ENCODE measurements at regions not wholly inside any gene's neighbourhood (a gene's known extent, or its start where the extent isn't known, plus 50 kb on each side); places are given as distances from the start of the nearest gene placed in this dataset.

DNA sequence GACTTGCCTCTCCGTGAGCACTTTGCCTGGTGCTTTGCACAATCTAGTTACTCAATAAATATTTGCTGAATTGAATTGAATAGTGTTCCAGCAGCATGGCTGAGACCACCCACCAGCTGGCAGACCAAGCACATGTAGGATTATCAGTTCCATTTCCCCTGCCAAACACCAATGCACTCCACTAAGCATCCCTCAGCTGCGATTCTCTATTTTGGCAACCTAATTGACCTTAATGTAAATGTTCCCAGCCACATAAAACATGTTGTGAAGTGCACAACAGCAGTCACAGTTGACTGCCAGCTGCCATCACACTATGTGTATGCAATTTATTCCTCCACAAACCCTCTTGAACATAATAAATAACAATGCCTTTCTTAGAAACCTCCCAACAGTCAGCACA is 1879.4 kb upstream of the PIK3C3 start:
- DNase-seq = no peak

- DNase-seq = no peak
Observed at GRCh38 chr18:40072761-40073160, 1882.3 kb upstream of the PIK3C3 start.

DNA sequence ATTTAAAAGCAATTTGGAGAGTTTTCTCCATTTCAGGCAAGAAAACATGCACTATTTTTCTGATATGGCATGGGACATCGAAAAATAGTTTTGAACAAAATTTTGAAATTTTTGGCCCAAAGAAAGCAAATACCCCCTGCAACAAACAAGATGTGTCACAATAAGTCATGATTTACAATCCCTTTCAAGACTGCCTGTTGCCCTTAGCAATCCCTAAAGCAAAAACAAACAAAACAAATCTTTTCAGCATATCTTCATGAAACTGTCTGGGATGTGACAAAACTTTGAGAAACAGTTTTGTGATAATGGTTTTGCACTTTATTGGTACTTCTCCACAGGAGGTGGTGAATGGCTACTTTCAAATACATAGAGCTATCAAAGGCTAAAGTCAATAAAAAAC is 1888.7 kb upstream of the PIK3C3 start:
- no peak for DNase-seq

- no peak for DNase-seq
Observed at GRCh38 chr18:40063488-40063887, 1891.5 kb upstream of the PIK3C3 start.

DNA sequence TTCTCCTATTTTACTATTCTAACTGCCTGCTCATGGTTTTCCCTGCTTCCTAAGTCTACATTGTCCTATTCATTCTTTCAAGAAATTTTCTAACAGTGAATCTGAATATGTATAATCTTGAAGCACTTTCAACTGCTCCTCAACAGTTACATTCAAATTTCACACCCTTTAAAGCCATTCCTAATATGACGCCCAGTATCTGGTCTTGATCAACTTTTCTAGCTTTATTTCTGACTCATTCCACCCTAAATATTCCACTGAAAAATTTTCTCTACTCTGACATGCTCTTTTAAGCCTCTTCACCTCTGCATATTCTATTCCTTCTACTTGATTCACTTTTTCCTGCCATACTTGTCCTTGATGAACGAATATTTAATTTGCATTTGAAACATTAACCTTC is 1893.9 kb upstream of the PIK3C3 start:
- DNase-seq = no peak

- no peak for DNase-seq
Observed at GRCh38 chr18:40060562-40060961, 1894.5 kb upstream of the PIK3C3 start.

DNA sequence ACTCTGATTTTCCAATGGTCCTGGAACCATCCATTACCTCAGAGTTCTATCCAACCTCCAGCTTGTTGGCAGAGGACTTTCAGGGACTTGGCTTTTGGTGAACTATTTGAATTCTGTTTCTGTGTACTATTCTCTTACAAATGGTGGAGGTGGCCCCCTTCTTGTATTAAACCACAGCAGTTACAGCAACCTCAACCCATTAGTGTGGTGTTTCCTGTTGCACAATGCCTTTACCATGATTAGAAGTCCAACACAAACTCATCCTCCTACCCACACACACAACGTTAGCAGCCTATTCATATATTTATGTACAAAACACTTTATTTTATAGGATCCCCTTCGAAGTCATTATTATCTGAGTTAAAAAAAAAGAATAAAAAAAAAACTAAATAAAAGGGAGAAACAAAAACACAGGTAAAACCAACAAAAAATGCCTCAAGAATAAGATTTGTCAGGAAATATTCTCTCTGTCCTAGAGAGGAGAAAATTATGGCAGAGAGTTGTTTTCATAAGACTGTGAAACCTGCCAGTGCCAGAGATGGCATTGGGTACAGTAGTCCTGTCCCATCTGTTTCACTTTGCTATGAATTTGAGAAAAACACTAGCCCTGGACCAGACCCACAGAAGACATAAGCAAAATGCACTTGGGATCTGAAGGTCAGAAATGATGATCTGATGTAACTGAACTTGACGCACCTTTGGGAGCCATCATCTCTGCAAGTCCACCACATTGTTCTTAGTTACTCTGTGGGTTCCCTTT is 1896.0 kb upstream of the PIK3C3 start:
- DNase-seq = no peak

- peak in 1 of 2 experiments; percentile 21 for DNase-seq
Observed at GRCh38 chr18:40056079-40056692, 1898.8 kb upstream of the PIK3C3 start.

DNA sequence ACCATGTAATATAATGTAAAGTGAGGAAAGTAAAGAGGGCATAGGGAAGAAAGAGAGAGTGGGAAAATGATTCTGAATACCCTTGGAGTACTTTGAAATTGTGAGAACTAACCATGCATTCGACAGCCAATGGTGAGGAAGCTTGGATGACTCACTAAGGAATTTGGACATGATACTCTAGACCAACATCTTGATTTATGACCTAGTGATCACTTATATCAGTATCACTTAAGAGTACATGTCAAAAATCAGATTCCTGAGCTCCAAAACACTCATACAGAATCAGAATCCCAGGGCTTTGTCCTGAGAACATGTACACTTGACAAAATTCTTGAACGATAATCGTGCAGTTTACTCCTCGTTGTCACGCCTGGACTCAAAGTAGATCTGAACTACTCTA is 1899.8 kb upstream of the PIK3C3 start:
- no peak for DNase-seq

GRCh38 chr18:40049716-40050115 is 1905.3 kb upstream of the PIK3C3 start:
- no peak for DNase-seq

DNA sequence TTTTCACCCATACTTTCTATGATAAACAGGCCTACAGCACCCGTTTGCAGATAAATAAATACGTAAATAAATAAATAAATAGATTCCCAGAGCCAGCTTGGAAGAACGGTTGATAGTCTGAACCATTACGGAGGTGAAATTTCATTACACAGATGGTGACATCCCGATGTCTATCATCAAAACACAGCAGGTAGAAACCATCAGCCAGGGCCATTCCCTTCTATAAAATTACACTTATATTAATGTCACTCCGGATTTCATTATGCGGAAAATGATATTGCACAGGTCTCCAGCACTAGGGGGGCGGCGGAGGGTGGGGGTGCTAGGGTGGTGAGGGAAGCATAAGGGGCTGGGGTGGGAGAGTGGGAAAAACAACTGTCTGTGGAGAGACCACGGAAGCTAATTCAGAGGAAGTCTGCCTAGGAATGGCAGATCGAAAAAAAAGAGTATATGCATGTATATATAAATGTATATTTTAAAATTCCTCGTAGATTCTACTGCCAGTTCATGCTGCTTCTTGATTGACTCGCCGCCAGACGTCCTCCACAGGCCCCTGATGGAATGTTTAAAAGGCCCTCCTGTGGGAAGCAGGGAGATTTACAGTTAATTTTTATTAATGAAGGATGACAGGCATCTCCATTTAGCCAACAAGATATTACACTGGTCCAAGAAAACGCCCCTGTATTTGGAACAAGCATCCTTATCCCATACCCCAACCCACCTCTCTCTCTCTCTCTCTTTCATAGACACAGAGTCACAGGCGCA is 1906.0 kb upstream of the PIK3C3 start:
- peak in 1 of 2 experiments; percentile 50 for DNase-seq

- DNase-seq = no peak
Observed at GRCh38 chr18:40048253-40048652, 1906.8 kb upstream of the PIK3C3 start.

- peak; percentile 10 to 74 for DNase-seq
Observed at GRCh38 chr18:40046596-40046995, 1908.4 kb upstream of the PIK3C3 start.

DNA sequence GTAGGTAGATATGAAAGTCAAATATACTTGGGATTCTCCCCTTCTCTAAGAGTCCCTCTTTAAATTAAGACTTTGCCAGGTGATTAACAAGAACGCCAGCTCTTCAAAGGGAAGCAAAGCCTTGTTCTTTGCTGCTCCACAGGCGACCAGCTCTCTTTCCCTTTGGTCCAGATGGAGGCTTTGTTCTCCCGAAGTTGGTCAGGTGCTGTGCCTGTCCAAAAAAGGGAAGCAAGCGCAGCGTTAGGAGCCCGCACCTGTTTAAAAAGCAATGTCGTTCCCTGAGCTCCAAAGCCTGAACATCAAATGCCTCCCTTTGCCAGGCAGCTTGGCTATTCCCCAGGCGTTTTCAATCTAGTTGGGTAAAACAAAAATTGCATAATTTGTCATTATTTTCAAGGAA is 1913.1 kb upstream of the PIK3C3 start:
- peak; percentile 38 to 74 for DNase-seq

DNA sequence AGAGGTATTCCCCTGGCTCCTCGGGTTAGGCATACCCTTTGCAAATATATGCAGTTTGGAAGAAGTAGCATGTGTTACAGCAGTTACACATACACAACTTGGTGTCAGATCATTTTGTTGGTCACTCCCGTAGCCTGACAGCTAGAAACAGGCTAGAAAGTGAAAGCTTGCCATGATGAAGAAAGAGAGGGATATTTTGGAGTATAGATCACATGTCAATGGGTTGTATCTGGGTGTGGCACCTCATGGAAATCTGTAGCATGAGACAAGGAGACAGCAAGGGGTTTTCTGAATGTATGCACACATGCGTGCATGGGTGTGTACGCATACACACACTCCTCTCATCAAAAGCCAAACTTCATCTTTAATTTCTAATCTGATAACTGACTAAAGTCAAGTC is 1914.5 kb upstream of the PIK3C3 start:
- no peak for DNase-seq

DNA sequence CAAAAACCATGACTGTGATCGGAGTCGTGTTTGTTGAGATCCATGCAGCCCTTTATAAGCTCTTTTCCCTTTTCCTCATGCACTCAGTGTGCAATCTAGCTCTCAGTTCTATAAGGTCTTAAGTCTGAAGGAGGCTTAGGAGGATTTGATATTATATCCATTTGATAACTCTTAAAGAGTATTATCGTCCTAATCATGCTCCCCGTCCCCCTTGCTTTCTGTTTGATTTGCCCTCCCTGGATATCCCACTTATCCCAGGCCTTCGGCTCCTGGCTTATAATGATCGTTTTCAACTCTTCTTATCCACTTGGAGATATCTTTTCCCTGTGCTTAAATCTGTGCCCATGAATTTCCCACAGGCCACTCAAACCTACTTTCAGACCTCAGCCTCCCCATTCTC is 1917.7 kb upstream of the PIK3C3 start:
- no peak for DNase-seq

DNA sequence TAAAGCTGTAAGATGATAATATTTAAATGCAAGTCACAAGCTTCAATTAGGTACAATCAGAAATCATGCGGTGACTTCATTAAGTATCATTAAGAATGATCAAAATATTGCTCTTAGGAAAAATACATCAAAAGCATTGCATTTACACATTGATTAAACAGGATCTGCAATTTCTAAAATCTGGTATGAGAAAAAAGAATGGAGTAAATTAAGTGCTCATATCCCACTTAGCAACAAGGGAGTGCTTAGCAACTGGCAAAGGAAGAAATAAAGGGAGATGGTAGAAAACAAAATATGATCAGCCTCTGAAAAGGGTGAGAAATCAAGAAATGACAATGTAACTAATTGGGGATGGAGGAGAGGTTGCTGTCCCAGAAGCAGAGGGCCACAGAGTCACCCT is 1918.2 kb upstream of the PIK3C3 start:
- DNase-seq = no peak

GRCh38 chr18:40035966-40036365 is 1919.1 kb upstream of the PIK3C3 start:
- DNase-seq = no peak

DNA sequence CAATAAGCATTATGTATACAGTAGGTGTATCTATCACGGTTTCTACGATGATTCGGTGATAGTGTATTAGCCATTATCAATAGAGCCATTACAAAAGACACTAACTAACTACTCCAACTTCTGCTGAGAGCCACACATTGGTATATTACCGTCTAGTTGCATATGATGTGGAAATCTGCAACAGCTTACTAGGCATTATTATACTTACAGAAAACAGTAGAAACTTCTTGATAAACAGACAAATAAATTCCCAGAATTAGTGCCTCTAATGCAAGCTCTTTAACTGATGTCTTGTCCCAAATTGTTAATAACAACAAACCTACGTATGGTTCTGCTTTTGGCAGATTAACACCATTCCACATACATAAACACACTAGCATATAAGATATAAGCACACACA is 1923.0 kb upstream of the PIK3C3 start:
- no peak for DNase-seq

DNA sequence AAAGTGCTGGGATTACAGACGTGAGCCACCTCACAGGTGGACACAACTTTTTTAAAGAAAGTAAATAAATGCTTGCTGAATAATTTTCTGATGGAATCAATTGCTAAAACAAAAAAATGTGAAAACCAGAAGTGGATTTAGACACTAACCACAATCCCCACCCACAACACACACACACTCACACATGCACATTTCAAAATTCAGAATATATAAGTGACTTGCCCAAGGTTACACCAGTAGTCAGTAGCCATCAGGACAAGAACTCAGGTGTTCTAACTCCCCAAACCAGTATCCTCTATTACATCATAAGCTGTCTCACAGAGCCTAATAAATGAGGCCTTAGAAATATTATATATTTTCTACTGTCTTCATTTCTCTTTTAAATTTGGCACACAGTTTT is 1923.6 kb upstream of the PIK3C3 start:
- no peak for DNase-seq

DNA sequence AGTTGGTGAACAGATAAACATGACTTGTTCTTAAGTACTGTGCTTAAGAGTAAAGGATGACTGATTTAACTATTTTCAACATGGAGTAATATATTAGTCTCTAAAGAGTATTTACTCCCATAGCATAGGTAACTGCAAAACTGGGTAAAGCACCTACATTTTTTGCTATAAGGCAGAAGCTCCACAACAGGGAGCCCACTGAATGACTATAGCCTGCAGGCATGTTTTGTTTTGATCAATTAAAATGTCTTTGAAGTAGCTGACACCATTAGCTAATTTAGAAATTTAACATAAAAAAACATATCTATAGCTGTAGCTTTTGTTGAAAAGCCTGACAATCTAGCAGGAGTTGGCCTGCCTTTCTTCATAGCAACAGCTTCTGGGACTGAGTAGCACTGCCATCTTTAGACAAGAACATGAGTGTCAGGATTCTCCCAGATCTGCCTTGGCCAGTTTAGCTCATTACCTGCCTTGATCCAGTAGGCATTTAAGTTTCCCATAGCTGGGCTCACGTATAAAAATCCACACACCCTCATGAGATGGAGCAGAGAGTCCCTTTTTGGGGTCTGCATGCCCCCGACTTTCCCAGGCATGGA is 1935.1 kb upstream of the PIK3C3 start:
- no peak for DNase-seq

DNA sequence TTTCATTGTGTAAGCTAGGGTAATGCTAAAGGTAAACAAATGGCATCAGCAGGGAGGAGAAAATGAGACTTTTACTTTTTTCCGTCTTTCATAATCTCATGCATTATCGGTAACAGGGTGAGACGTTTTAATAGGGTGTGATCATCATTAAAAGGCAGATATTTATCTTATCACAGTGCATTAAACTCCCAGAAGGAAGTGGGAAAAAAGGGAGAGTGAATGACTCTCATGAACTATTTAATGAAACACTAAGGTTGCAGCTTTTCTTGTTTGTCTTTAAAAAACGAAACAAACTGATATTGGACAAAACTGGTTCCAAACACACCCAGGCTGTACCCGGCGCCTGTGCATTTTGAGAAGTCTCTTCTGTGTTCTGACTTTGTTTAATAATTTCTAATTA is 1936.8 kb upstream of the PIK3C3 start:
- no peak for DNase-seq

- no peak for DNase-seq
Observed at GRCh38 chr18:40017021-40017420, 1938.0 kb upstream of the PIK3C3 start.

DNA sequence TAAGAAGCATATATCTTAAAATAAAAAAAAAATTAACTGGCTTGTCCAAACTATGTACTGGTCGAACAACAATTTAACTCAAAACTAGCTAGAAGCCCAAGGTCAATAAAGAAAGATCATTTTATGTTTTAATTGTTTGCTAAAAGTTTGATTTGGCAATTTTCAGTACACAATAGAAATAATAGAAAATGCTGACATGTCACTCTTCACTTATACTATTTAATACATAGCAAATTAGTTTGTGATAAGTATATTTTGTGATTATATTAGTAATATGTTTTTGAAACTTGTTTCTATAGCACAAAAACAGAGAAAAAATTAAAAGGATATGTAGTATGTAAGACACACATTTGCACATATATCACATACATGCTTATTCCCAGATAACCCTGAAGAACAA is 1938.6 kb upstream of the PIK3C3 start:
- no peak for DNase-seq

Data from cerebellar nuclear complex (tissue), 1 donor.